SK-N-MC (cell line): ENCODE measurements at regions not wholly inside any gene's neighbourhood (a gene's known extent, or its start where the extent isn't known, plus 50 kb on each side); places are given as distances from the start of the nearest gene placed in this dataset.

Experiments used
- EZH2 ChIP-seq: fragments of 200-600 bp; sonication (generic); IDR thresholded peaks from one replicate; pipeline ENCODE4 v1.6.1; 2017; ENCODE audit warnings: antibody characterized with exemption
- FOXP2 ChIP-seq: optimal IDR thresholded peaks from 2 replicates; pipeline ENCODE3; 2011; ENCODE audit warnings: mild to moderate bottlenecking, moderate library complexity; ENCODE audit not compliant: insufficient read depth; ENCODE audit errors: extremely low read length, control extremely low read depth
- POLR2AphosphoS5 ChIP-seq: IDR thresholded peaks from 2 replicates; pipeline ENCODE4 v1.6.1; 2012; ENCODE audit warnings: mild to moderate bottlenecking, low read depth, low read length, borderline replicate concordance

DNA sequence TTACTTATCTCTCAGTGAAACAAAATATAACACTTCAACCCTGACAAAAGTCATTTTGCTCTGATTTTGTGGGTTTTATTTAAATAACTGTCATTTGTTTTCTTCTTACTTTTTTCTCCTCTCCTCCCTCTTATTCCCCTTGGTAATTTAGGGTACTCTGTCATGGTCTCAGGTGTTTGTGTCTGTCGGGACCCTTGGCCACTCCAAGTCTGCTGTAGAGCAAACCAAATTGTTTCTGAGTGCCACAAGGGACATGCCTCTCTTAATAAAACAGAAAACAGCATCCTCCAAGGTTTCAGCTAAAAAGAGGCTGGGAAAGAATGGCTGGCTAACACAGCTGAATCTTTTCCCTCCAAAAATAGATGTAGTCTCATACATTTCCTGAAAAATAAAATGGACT lies 573.1 kb upstream of the KLF12 start:
- TF ChIP-seq EZH2 (no peak), POLR2AphosphoS5 (no peak), FOXP2 (no peak)
